ENCODE measurements at regions not wholly inside any gene's neighbourhood (a gene's known extent, or its start where the extent isn't known, plus 50 kb on each side); places are given as distances from the start of the nearest gene placed in this dataset.

DNA sequence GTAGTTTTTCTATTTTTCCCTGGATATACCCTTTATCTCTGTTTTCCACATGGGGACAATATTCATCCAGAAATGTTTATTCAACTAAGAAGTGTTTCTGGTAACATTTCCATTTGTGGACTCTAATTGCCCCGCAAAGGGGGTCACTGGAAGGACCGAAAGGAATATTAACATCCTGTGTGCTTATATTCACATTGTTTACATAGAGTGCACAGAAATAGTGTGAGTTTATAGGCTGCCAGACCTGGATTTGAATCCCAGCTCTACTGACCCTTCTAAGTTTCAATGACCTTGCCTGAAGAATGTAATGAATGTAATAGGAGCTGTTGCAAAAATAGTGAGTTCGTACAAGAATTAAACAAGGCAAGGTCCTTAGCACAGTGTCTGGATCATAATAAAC, 152.9 kb upstream of the NCKAP5 start:
- no peak for DNase-seq

GRCh38 chr2:133723133-133723532, 154.9 kb upstream of the NCKAP5 start:
- no peak for DNase-seq

GRCh38 chr2:133726973-133727372, 158.7 kb upstream of the NCKAP5 start:
- no peak for DNase-seq

DNA sequence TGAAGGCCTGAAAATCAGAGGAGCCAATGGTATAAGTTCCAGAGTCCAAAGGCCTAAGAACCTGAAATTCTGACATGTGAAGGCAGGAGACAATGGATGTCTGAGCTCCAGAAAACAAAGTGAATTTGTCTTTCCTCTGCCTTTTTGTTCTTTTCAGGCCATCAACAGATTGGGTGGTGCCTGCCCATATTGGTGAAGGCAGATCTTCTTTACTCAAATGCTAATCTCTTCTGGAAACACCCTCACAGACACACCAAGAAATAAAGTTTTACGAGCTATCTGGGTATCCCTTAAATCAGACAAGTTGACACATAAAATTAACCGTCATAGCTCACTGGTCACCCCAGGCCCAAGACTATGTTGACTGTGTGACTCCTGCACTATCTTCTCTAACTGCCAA, 163.8 kb upstream of the NCKAP5 start:
- no peak for DNase-seq

DNA sequence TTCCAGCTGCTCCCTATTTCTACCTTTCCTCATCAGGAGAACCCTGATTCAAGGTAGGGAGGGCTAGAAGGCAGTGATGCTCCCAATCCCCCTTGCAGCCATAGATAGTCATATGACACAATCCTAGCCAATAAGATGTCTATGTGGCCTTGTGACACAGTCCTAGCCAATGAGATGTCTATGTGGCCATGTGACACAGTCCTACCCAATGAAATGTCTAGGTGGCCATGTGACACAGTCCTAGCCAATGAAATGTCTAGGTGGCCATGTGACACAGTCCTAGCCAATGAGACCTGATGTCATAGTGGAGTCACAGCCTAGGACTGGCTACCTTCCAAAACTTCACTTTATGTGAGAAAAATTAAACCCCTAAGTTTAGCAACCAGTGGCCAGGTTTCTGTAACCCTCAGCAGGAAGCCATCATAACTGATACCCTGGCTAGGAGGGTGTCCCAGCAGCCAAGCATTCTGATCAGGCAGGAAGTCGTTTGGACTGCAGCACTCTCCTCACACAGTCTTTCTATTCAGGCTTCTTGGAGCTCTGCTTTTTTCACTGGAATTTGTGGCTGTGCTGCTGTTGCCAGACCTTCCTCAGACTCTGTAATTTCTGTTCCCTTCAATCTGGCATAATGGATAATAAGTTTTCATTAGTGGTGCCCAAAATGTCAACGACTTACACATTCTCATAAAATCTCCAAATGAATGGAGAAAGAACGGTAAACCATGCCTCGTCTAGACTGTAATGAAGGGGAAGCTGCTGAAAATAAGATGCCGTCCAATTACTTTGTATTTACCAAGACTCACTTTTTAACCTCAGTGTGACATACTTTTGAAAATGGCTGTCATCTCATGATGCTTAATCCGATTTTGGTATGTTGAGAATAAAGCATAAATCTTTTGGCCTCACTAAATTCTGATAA, 165.0 kb upstream of the NCKAP5 start:
- no peak for DNase-seq

GRCh38 chr2:133733901-133734255, 165.6 kb upstream of the NCKAP5 start:
- no peak for DNase-seq

DNA sequence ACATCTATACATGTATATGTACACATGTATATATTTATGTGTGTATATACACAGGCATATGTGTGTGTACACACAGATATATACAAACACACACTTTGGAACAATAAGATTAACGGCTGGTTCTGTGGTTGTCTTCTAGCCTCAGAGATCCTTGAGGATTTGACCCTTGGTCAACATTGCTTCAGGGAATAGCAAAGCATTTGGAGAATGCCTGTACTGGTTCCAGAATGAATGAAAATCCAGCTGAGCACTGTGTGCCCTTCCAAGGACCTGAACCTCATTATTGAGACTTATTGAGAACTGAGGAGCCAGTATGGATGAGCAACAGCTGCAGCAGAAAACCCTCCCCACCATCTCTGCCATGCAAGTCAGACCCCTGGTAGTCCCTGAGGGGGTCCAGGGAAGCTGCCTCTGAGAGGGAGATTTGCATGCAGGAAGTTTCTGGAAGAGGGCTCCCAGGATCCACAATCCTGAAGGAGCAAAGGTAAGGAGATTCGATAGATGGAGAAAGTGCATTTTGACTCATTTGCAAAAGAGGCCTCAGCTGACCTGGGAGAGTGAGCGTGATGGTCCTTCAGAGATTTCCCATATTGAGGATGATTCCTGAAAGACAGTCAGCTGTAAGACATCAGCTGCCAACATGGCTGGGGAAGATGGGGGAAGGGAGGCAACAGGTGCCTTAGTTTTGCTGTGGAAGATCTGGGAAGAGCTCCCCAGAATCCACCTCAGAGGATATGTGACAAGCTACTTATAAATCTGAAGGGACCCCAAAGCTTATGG, 166.6 kb upstream of the NCKAP5 start:
- DNase-seq: no peak

DNA sequence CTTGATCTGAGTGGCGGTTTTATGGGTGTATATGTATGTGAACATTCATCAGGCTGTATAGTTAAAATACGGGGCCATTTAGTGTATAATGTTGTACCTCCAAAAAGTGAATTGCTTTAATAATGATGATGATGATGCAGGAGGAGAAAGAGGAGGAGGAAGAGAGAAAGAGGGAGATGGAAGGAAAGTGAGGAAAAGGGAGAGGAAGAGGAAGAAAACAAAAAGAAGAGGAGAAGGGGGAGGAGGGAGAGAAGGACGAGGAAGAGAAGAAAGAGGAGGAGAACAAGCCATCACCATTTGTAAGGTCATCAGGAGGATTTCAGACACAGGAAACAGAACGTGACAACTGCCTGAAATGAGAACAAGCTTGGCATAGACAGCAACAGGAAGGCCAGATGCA, 168.4 kb upstream of the NCKAP5 start:
- no peak for DNase-seq

- no peak for DNase-seq
These were observed 169.2 kb upstream of the NCKAP5 start for GRCh38 chr2:133737242-133737993.

- no peak for DNase-seq
These were observed 170.8 kb upstream of the NCKAP5 start for GRCh38 chr2:133739039-133739438.

DNA sequence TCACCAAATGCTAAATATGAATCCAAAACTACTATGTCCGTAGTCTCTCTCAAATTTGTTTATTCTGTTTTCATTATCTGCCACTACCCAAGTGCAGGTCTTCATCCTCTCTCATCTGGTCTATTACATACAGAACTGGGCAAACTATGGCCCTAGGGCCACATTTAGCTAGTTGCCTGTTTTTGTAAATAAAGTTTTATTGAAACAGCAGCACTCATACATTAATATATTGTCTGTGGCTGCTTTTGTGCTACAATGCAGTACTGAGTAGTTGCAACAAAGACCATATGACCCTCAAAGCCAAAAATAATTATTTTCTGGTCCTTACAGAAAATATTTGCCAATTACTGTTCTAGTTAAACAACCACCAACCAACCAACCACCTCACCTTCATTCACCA, 172.2 kb upstream of the NCKAP5 start:
- no peak for DNase-seq

- no peak for DNase-seq
These were observed 179.9 kb upstream of the NCKAP5 start for GRCh38 chr2:133748007-133748700.

GRCh38 chr2:133753665-133754064, 185.4 kb upstream of the NCKAP5 start:
- DNase-seq: no peak

DNA sequence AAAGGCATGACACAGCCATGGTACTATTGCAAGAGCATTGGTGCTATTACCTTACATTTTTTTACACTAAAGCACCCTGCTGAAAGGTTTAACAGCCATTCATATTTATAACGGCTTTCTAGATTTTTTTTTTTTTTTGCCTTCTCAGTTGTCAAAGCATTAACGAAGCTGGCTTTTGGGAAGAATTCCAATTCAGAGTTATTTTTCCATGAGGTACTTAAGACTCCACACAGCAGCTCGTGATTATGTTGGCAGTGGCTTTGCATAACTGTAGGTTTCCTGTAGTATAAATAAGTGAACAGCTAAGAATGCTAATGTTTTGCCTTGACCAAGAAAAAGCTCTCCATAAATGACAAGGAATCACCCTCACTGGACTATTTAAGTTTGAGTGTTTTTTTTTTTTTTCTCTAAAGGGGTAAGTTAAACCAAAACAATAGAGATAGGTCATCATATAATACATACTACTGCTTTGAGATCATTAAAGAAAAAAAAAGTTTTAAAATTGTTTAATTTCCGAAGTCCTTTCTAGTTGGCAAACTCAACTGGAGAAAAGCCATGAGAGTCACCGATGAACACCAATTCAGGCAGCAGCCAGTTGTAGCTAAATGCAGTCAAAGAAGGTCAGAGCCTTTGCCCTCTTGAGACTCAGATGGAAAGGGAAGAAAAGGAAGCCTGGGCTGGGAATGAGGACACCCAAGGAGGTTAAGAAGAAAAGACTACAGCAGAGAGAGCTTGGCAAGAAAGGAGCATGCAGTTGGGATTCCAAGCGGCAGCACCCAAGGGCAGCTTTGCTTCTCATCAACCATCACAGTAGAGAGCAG, 187.4 kb upstream of the NCKAP5 start:
- DNase-seq: no peak

GRCh38 chr2:133756833-133757232, 188.6 kb upstream of the NCKAP5 start:
- no peak for DNase-seq

DNA sequence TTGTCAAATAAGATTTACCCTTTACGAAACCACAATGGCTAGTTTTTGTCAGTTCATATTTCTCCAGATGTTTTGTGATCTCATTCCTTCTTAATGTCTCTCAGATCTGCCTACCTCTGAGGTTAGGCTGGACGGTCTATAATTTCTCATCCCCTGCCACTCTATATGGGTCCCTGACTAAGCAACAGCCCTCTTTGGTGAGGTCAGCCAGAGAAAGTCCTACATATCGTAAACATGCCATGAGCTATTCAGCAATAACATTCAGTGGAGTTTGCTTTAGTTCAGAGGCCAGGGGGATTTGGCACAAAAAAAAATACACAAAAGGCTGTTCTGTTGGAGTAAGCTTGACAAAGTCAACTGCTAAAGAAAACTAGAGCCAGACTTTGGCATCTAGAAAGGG, 192.1 kb upstream of the NCKAP5 start:
- DNase-seq: no peak

DNA sequence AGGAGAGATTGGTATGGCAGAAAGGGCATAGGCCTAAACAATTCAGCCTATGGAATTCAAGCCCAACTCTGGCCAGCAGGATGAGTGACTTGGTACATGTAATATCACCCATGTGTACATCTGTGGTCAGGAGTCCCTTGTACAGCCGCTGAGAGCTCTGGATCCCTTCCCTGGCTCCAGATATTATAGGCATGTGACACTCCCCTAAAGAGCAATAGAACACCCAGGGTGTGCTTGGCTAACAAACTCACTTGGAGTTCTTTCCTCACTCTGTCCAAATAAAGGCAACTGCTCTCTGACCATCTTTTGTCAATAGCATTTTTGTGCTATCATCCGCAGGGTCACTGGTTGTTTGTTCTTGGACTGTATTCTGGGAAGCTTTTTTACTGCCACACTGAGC, 197.4 kb upstream of the NCKAP5 start:
- no peak for DNase-seq

GRCh38 chr2:133766164-133766832, 198.0 kb upstream of the NCKAP5 start:
- no peak for DNase-seq

DNA sequence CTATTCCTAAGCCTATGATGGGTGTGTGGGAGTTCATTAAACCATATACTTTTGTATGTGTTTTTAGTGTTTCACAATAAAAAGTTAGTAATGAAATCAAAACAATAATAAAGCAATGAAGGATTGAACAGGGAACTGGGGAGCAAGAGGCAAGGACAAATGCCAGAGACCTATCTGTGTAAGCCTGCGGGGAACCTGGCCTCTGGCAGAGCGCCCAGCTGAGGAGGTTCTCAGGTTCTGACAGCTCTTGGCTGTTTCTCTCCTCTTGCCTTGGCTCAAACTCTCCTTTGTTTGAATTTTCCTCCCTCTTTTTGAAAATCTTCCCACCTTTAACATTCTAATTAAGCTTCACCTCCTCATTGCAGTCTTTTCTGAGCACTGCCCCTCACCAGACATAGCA, 200.0 kb upstream of the NCKAP5 start:
- DNase-seq: no peak

DNA sequence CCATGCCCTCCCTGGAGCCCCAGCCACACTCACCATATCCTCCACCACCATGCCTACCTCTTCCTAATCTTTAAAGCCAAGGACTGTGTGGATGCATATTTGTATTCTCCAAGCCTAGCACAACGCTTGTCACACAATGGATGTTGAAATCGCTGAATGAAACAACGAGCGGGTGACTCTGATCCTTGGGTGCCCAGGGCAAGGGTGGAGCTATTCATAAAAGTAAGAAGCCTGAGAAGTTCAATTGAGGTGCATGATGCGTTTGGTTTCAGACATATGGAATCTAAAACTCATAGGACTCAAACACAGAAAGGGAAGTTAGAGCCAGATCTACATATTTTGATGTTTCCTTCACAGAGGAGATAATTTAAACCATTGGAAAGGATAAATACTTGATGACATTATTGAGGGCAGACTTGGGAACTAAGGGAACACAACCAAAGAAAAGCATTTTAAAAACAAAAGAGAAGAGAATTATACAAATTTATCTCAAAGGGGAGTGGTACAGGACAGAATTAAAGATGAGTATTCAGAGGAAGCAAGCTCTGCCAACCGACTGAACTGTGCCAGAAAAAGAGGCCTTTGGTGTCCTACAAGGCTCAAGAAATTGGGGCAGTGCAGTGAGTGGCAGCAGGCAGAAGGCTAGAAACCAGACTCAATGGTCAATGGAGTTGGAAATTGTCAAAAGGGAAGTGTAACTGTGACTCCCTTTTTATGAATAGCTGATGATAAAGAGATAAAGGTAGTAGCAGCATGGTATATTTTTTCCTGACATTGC, 200.6 kb upstream of the NCKAP5 start:
- DNase-seq: no peak
